Testis (tissue), 2 donors: ENCODE measurements at regions not wholly inside any gene's neighbourhood (a gene's known extent, or its start where the extent isn't known, plus 50 kb on each side); places are given as distances from the start of the nearest gene placed in this dataset.

Experiments
- CTCF ChIP-seq, 3 experiments: fragments of 450-650 bp in 2 of 3; fragments of 200-600 bp in 1 of 3; sonication (generic) in 1 of 3; IDR thresholded peaks; one replicate each; pipeline ENCODE4 v1.5.1; 2016 to 2019; ENCODE audit warnings: antibody characterized with exemption in 3 of 3, mild to moderate bottlenecking in 2 of 3, moderate library complexity in 1 of 3
- POLR2A ChIP-seq: fragments of 450-650 bp; IDR thresholded peaks from one replicate; pipeline ENCODE4 v1.6.1; 2017; ENCODE audit warnings: antibody characterized with exemption, mild to moderate bottlenecking, moderate library complexity

GRCh38 chrX:14357314-14357713 lies 172.0 kb upstream of the GLRA2 start:
- TF ChIP-seq POLR2A (no peak), CTCF (IDR thresholded peaks at IDR 0.05) (no peak)
